ENCODE measurements at regions not wholly inside any gene's neighbourhood (a gene's known extent, or its start where the extent isn't known, plus 50 kb on each side); places are given as distances from the start of the nearest gene placed in this dataset.

DNA sequence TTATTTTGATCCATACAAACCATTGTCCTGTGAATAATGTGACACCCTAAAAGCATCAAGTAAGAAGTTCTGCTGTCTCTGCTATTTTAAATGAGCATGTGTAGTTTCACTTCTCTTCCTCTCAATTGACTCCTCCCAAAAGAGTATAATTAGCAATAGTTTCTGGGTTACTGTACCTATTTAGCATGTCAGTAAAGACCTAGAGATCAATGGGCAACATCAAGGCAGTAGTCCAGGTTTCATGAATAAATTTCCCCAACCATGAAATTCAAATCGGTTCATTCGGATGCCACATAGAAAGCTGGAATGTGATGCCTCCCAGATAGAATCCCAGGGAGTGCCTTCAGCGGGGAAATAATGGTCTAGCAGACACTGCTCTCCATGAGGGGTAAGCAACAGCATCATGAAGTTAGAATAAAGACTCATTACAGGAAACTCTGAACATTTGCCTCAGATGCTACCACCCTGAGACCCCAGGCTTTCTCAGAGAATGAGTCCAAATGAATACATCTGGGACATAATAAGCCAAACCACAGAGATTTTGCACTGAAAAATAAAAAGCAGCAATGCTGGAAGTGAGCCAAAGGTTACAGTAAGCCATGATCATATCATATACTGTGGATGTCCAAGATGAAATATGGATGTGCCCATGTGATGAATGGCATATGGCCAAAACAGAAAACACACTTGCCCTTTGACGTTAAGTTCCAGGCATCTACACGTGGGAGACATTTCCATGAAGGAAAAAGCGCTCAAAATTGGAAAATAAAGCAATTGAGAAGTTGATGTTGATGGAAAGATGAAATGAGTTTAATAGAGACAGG is 1107.0 kb upstream of the SEMA6A start:
- ATAC-seq (no peak), DNase-seq (no peak)
- TF ChIP-seq CTCF (IDR thresholded peaks at IDR 0.05): no peak
- Mint-ChIP-seq H3K36me3 (ENCODE audit: low read depth) (no peaks in the 10 kb centered on the region), H3K9me3 (peaks cover 10% of the 10 kb centered on the region), H3K27ac (no peak overlapping the region), H3K4me3 (no peak overlapping the region), H3K4me1 (ENCODE audit: low read depth) (no peaks in the 10 kb centered on the region), H3K27me3 (no peaks in the 10 kb centered on the region)
- ChIA-PET POLR2A (no interaction called here), CTCF (no interaction called here)
- intact Hi-C loops (cut with micrococcal nuclease): no loop called here

- Mint-ChIP-seq H3K4me1 (ENCODE audit: low read depth) (no peaks in the 10 kb centered on the region), H3K27me3 (no peaks in the 10 kb centered on the region), H3K27ac (no peak overlapping the region), H3K36me3 (ENCODE audit: low read depth) (no peaks in the 10 kb centered on the region), H3K4me3 (no peak overlapping the region), H3K9me3 (peaks cover 10% of the 10 kb centered on the region)
- intact Hi-C loops (cut with micrococcal nuclease): no loop called here
- no peak for TF ChIP-seq CTCF (IDR thresholded peaks at IDR 0.05)
- ChIA-PET CTCF (no interaction called here), POLR2A (no interaction called here)
- DNase-seq (no peak), ATAC-seq (no peak)
Measured at GRCh38 chr5:117680426-117680825, 1105.8 kb upstream of the SEMA6A start.

DNA sequence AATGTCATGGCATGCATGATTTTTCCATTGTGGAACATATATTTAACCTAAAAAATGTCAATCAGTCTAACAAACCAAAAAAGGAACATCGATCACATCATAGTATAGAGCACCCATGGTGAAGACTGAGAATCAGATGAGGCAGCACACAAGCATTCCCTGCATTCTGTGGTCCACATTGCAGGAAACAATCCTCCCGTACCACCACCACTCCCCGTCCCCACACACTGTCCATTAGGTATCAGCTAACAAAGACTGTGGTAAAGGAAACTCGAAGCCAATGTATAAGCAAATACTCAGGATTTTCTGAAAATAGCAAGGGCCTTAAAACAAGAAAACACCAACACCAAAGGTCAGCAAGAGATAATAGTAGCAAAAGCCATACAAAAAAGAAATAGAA is 1104.4 kb upstream of the SEMA6A start:
- ChIA-PET POLR2A (no interaction called here), CTCF (no interaction called here)
- intact Hi-C loops (cut with micrococcal nuclease): no loop called here
- no peak overlapping the region for H3K27ac Mint-ChIP-seq
- H3K36me3 Mint-ChIP-seq (ENCODE audit: low read depth): no peaks in the 10 kb centered on the region
- ATAC-seq: no peak
- no peaks in the 10 kb centered on the region for H3K27me3 Mint-ChIP-seq
- H3K4me3 Mint-ChIP-seq: no peak overlapping the region
- no peak for DNase-seq
- no peak for TF ChIP-seq CTCF (IDR thresholded peaks at IDR 0.05)
- peaks cover 10% of the 10 kb centered on the region for H3K9me3 Mint-ChIP-seq
- H3K4me1 Mint-ChIP-seq (ENCODE audit: low read depth): no peaks in the 10 kb centered on the region

DNA sequence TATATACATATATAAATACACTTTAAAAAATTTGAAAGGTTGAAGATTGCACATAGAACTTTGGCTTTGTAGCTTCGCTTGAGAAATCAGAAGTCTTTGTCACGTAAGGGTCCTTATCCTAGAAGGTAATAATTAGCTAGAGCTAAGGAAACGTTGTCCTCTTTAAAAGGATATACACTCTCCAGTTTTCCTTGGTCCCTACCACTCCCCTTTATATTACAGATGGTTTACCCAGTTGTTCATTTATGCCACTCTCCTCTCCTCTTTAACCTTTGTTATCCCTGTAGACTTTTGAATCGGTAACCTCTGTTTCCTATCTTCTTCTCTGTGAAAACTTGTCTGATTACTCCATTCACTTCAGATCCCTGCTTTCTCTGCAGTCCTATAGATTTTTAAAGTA is 1101.0 kb upstream of the SEMA6A start:
- H3K9me3 Mint-ChIP-seq: peaks cover 6% of the 10 kb centered on the region
- ATAC-seq: no peak
- no peak overlapping the region for H3K27ac Mint-ChIP-seq
- ChIA-PET CTCF (no interaction called here), POLR2A (no interaction called here)
- intact Hi-C loops (cut with micrococcal nuclease): no loop called here
- TF ChIP-seq CTCF (IDR thresholded peaks at IDR 0.05): no peak
- DNase-seq: no peak
- H3K36me3 Mint-ChIP-seq (ENCODE audit: low read depth): no peaks in the 10 kb centered on the region
- no peak overlapping the region for H3K4me3 Mint-ChIP-seq
- no peaks in the 10 kb centered on the region for H3K4me1 Mint-ChIP-seq (ENCODE audit: low read depth)
- H3K27me3 Mint-ChIP-seq: no peaks in the 10 kb centered on the region

- POLR2A ChIA-PET: no interaction called here
- no peaks in the 10 kb centered on the region for H3K4me1 Mint-ChIP-seq (ENCODE audit: low read depth)
Measured at GRCh38 chr5:117671551-117671950, 1096.9 kb upstream of the SEMA6A start.

More at GRCh38 chr5:117671551-117671950, 1096.9 kb upstream of the SEMA6A start:
- no peak for DNase-seq
- intact Hi-C loops (cut with micrococcal nuclease): no loop called here
- Mint-ChIP-seq H3K36me3 (ENCODE audit: low read depth) (no peaks in the 10 kb centered on the region), H3K4me3 (no peak overlapping the region), H3K27ac (no peak overlapping the region), H3K9me3 (peaks cover 1% of the 10 kb centered on the region), H3K27me3 (no peaks in the 10 kb centered on the region)
- TF ChIP-seq CTCF (IDR thresholded peaks at IDR 0.05): no peak
- no peak for ATAC-seq
- CTCF ChIA-PET: no interaction called here
